SU-DHL-6 (cell line): ENCODE measurements at regions not wholly inside any gene's neighbourhood (a gene's known extent, or its start where the extent isn't known, plus 50 kb on each side); places are given as distances from the start of the nearest gene placed in this dataset.

Experiments used
- H2AFZ ChIP-seq: fragments of 200-600 bp; sonication (generic); 2 replicates; pipeline ENCODE4 v1.6.1; 2014; ENCODE audit warnings: low read depth, mild to moderate bottlenecking, moderate library complexity, mixed read lengths, antibody characterized with exemption, low read length; ENCODE audit not compliant: severe bottlenecking
- H3F3A ChIP-seq: fragments of 200-600 bp; shearing (Covaris generic); 2 replicates; pipeline ENCODE4 v1.6.0; 2016; ENCODE audit warnings: antibody characterized with exemption, mild to moderate bottlenecking; ENCODE audit not compliant: insufficient read depth
- H3K27ac ChIP-seq: fragments of 200-600 bp; sonication (generic); 2 replicates; pipeline ENCODE4 v1.5.1; 2016; ENCODE audit warnings: low read depth, mild to moderate bottlenecking, low read length, moderate library complexity, mixed read lengths
- H3K27me3 ChIP-seq: fragments of 200-600 bp; sonication (generic), shearing (Covaris generic); 2 replicates; pipeline ENCODE4 v1.6.0; 2014; ENCODE audit warnings: mild to moderate bottlenecking, low read length
- H3K36me3 ChIP-seq: fragments of 200-600 bp; sonication (generic); 2 replicates; pipeline ENCODE4 v1.6.1; 2014; ENCODE audit warnings: mild to moderate bottlenecking, low read length, mixed read lengths
- H3K4me2 ChIP-seq: fragments of 300-600, 200-600 bp; shearing (Covaris generic), sonication (generic); 2 replicates; pipeline ENCODE4 v1.6.0; 2014; ENCODE audit warnings: low read length, low read depth, mild to moderate bottlenecking; ENCODE audit not compliant: poor library complexity, severe bottlenecking
- H3K4me3 ChIP-seq: fragments of 200-600 bp; sonication (generic); 2 replicates; pipeline ENCODE4 v1.5.1; 2014; ENCODE audit warnings: antibody characterized with exemption, low read length, mild to moderate bottlenecking, mixed read lengths; ENCODE audit not compliant: insufficient read depth, poor library complexity, severe bottlenecking
- H3K79me2 ChIP-seq: fragments of 200-600 bp; sonication (generic); 2 replicates; pipeline ENCODE4 v1.6.1; 2014; ENCODE audit warnings: mild to moderate bottlenecking, low read length, moderate library complexity; ENCODE audit not compliant: insufficient read depth
- H3K9ac ChIP-seq: fragments of 200-600 bp; sonication (generic); 2 replicates; pipeline ENCODE4 v1.7.0; 2014; ENCODE audit warnings: mild to moderate bottlenecking, low read length
- H3K9me2 ChIP-seq: fragments of 200-600 bp; sonication (generic); replicated peaks from 2 replicates; pipeline ENCODE4 v1.6.1; 2014; ENCODE audit warnings: low read length; ENCODE audit not compliant: insufficient read depth
- H3K9me3 ChIP-seq: fragments of 200-600 bp; sonication (generic); 2 replicates; pipeline ENCODE4 v1.6.1; 2014; ENCODE audit warnings: low read length, mixed read lengths; ENCODE audit not compliant: insufficient read depth
- H4K20me1 ChIP-seq: fragments of 200-600 bp; sonication (generic); 2 replicates; pipeline ENCODE4 v1.6.1; 2014; ENCODE audit warnings: low read depth, mild to moderate bottlenecking, antibody characterized with exemption, low read length, moderate library complexity, mixed read lengths
- EZH2phosphoT487 ChIP-seq: fragments of 200-600 bp; sonication (generic), shearing (Covaris generic); conservative IDR thresholded peaks from 2 replicates; pipeline ENCODE4 v1.6.1; 2018; ENCODE audit warnings: mild to moderate bottlenecking, antibody characterized with exemption, low read length, moderate library complexity, mixed read lengths
- TF ChIP-seq, protein P1 (sequence below): fragments of 200-600 bp; sonication (generic); IDR thresholded peaks from one replicate; pipeline ENCODE4 v1.5.1; 2017; ENCODE audit warnings: antibody characterized with exemption, mild to moderate bottlenecking, low read length, moderate library complexity; ENCODE audit not compliant: insufficient read depth, poor library complexity, severe bottlenecking

DNA sequence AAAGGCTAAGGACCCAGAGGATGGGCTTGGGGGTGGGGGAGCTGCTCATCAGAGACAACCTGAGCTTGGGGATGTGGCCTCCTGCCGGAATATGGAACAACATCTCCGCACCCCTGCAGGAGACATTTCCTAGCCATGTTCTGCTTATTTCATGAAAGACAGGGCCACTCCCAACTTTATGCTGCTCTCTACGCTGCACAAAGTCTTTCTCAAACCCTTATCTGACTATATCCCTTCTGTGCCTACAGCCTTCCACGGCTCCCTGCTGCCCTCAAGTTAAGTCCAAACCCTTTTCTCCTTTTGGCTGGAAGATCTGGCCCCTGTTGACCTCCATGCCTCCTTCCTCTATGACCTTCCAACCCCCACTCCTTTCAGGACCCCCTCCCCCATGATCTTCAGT, 562.0 kb downstream of the MN1 start:
- H4K20me1 ChIP-seq = no peaks in the 10 kb centered on the region
- H3K36me3 ChIP-seq = no peaks in the 10 kb centered on the region
- H3K27ac ChIP-seq = no peak overlapping the region
- no peak overlapping the region for H3K4me2 ChIP-seq
- H3K9me2 ChIP-seq = no peaks in the 10 kb centered on the region
- H3K9me3 ChIP-seq = no peaks in the 10 kb centered on the region
- H3K4me3 ChIP-seq = no peak overlapping the region
- H2AFZ ChIP-seq = no peak overlapping the region
- no peaks in the 10 kb centered on the region for H3K27me3 ChIP-seq
- TF ChIP-seq EZH2phosphoT487 = no peak
- TF ChIP-seq, protein P1, sequence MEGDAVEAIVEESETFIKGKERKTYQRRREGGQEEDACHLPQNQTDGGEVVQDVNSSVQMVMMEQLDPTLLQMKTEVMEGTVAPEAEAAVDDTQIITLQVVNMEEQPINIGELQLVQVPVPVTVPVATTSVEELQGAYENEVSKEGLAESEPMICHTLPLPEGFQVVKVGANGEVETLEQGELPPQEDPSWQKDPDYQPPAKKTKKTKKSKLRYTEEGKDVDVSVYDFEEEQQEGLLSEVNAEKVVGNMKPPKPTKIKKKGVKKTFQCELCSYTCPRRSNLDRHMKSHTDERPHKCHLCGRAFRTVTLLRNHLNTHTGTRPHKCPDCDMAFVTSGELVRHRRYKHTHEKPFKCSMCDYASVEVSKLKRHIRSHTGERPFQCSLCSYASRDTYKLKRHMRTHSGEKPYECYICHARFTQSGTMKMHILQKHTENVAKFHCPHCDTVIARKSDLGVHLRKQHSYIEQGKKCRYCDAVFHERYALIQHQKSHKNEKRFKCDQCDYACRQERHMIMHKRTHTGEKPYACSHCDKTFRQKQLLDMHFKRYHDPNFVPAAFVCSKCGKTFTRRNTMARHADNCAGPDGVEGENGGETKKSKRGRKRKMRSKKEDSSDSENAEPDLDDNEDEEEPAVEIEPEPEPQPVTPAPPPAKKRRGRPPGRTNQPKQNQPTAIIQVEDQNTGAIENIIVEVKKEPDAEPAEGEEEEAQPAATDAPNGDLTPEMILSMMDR = no peak
- no peaks in the 10 kb centered on the region for H3K79me2 ChIP-seq
- no peak overlapping the region for H3K9ac ChIP-seq
- no peaks in the 10 kb centered on the region for H3F3A ChIP-seq

DNA sequence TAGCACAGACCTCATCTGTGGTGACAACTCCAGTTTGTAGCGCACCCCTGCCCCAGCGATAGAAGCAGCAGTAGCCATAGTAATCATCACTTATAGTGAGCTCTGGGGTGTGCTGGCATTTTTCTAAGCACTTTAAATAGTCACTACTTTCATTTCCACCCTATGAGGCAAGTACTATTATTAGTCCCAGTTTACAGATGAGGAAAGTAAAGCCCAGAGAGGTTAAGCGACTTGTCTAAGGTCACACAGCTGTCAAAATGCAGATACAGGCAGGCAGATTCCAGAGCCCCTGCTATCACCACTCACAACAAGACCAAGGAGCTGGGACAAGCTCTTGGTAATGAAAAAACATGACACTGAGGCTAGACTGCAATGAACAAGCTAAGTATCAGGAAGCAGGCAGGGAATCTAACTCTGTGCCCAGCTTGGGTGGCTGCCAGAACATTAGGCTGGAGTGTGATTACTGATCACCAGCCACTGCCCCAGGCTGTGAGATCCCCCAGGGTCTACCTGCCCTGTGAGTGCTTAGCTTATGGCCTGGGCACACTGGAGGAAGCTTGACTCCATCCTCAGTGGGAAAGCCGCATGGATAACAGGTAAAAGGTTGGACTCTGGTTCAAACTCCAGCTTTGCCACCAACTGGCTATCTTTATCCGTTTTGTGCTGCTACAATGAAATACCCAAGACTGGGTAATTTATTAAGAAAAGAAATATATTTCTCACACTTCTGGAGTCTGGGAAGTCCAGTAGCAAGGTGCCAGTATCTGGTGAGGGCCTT, 561.1 kb downstream of the MN1 start:
- no peaks in the 10 kb centered on the region for H4K20me1 ChIP-seq
- no peaks in the 10 kb centered on the region for H3K9me3 ChIP-seq
- no peaks in the 10 kb centered on the region for H3K27me3 ChIP-seq
- no peak overlapping the region for H2AFZ ChIP-seq
- H3K9ac ChIP-seq = no peak overlapping the region
- no peak for TF ChIP-seq EZH2phosphoT487
- TF ChIP-seq, protein P1 = no peak
- no peak overlapping the region for H3K4me3 ChIP-seq
- no peak overlapping the region for H3K27ac ChIP-seq
- no peaks in the 10 kb centered on the region for H3K9me2 ChIP-seq
- H3F3A ChIP-seq = no peaks in the 10 kb centered on the region
- H3K79me2 ChIP-seq = no peaks in the 10 kb centered on the region
- H3K4me2 ChIP-seq = no peak overlapping the region
- H3K36me3 ChIP-seq = no peaks in the 10 kb centered on the region

DNA sequence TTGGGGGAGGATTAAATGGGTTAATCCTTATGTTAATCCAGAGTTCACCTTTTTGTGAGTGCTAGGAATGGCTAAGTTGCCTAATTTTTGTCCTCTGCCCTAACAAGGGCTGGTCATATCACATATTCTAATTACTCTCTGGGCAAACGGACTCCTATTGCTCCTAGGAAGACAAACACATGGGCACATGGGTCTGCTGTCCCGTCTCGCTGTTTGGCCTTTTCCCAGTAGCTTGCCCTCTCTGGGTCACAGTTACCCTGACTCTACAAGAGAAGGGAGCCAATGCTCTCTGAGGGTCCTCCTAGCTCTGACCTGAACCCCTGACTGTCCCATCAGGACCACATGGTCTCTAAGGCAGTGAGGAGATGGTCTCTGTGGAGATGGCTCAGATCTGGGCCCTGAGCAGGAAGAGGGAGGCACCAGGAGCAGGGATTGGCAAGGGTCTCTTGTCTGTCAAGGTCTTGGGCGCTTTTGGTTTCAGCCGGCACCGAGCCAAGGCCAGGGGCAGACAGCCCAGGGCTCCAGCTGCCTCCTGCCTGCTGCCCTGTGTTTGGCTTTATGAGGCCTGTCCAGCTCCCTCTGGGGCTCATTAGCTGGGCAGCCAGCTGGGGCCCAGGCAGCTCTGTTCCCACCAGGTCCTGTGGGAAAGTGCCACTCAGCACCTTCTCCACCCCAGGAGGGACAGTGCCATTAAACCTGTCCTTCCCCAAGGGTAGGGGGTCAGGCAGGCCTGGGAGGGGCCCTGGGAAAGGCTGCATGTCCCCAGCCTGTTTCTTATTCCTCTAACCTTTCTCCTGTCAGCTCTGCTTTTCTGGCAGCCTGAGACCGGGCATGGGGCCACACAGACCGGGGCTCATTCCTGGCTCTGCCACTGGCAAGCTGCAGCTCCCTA, 559.9 kb downstream of the MN1 start:
- no peak overlapping the region for H3K4me3 ChIP-seq
- H3K79me2 ChIP-seq = no peaks in the 10 kb centered on the region
- H3K4me2 ChIP-seq = no peak overlapping the region
- no peak overlapping the region for H3K9ac ChIP-seq
- no peaks in the 10 kb centered on the region for H3K9me2 ChIP-seq
- no peaks in the 10 kb centered on the region for H3F3A ChIP-seq
- H3K27ac ChIP-seq = no peak overlapping the region
- H3K9me3 ChIP-seq = no peaks in the 10 kb centered on the region
- H4K20me1 ChIP-seq = no peaks in the 10 kb centered on the region
- no peak overlapping the region for H2AFZ ChIP-seq
- no peaks in the 10 kb centered on the region for H3K36me3 ChIP-seq
- no peak for TF ChIP-seq EZH2phosphoT487
- TF ChIP-seq, protein P1 = no peak
- H3K27me3 ChIP-seq = no peaks in the 10 kb centered on the region
